Heart left ventricle (tissue), 16 donors: ENCODE measurements at regions not wholly inside any gene's neighbourhood (a gene's known extent, or its start where the extent isn't known, plus 50 kb on each side); places are given as distances from the start of the nearest gene placed in this dataset.
A peak's percentile ranks its signal among the peaks of the same experiment; 100 is the strongest.

Experiments
- ATAC-seq, 4 donors: fragments of 200-7000 bp; cut with Tn5 transposase; one replicate each; pipeline ENCODE4 v1.9.1; 2020 to 2022; ENCODE audit warnings: moderate library complexity in 4 of 4, mild to moderate bottlenecking in 3 of 4, moderate number of reproducible peaks in 1 of 4
- DNase-seq, 5 donors: peaks; one replicate each; pipeline ENCODE4 v3.0.0-alpha.2; 2020
- H3K27ac ChIP-seq, 12 donors: fragments of 200-600 bp; sonication (generic) in 4 of 12; one replicate each; pipeline versions ENCODE4 v1.5.0 to v1.8.0; 2016 to 2022; ENCODE audit warnings: mild to moderate bottlenecking in 2 of 12
- H3K27me3 ChIP-seq, 9 donors: fragments of 200-600 bp; sonication (generic) in 2 of 9; one replicate each; pipeline versions ENCODE4 v1.5.1 to v1.8.0; 2016 to 2022; ENCODE audit warnings: mild to moderate bottlenecking in 3 of 9
- H3K36me3 ChIP-seq, 9 donors: fragments of 200-600 bp; sonication (generic) in 2 of 9; one replicate each; pipeline versions ENCODE4 v1.5.0 to v1.8.0; 2018 to 2022; ENCODE audit warnings: mild to moderate bottlenecking in 2 of 9
- H3K4me1 ChIP-seq, 12 donors: fragments of 200-600 bp; sonication (generic) in 4 of 12; one replicate each; pipeline versions ENCODE4 v1.5.0 to v1.8.0; 2016 to 2022; ENCODE audit warnings: mild to moderate bottlenecking in 3 of 12
- H3K4me3 ChIP-seq, 12 donors: fragments of 200-600 bp; sonication (generic) in 4 of 12; one replicate each; pipeline versions ENCODE4 v1.5.0 to v1.8.0; 2017 to 2022; ENCODE audit warnings: mild to moderate bottlenecking in 9 of 12, moderate library complexity in 4 of 12
- H3K9me3 ChIP-seq, 12 donors: fragments of 200-600 bp; sonication (generic) in 4 of 12; one replicate each; pipeline versions ENCODE4 v1.5.0 to v1.8.0; 2016 to 2022; ENCODE audit warnings: mild to moderate bottlenecking in 1 of 12
- POLR2A ChIP-seq, 2 donors: fragments of 450-650 bp; IDR thresholded peaks; one replicate each; pipeline ENCODE4 v1.6.1; 2017; ENCODE audit warnings: antibody characterized with exemption in 2 of 2, mild to moderate bottlenecking in 2 of 2, moderate library complexity in 2 of 2
- WGBS, 4 donors: extraction: QIAGEN DNeasy Blood & Tissue Kit in 2 of 4; methylation state at CpG; one replicate each; pipeline versions ENCODE4 v1.1.5 to v1.1.7; 2013 to 2018; 5-methylcytosine and 5-hydroxymethylcytosine counted together
- intact Hi-C, 10 donors: fragments of 100-400 bp; cut with DNase I; formaldehyde crosslinking; loops; one replicate each; pipeline versions ENCODE4 v1.11.1 to v1.14.2; 2022
- TF ChIP-seq, protein P1 (sequence below), 12 donors: fragments of 200-600 bp; sonication (generic) in 4 of 12; IDR thresholded peaks; one replicate each; pipeline versions ENCODE4 v1.5.0 to v1.8.0; 2018 to 2022; ENCODE audit warnings: antibody characterized with exemption in 12 of 12, mild to moderate bottlenecking in 5 of 12
- donor health status: ischemic (EF 13 %, LVEDD 7.1; RV severe dilation, severe dysfunction).
- donor health status: healthy with polysubstance abuse.
- donor health status: DM: no; HTN: yes; CAD: no.
- donor health status: DM: no; HTN: no; CAD: no.
- donor health status: ischemic (EF 25% LVEDD 6.9; RV normal size, moderate dysfunction).
- donor health status: ischemic (EF 25% LVEDD 5.7; RV mildly dilated, moderate dysfunction).
- donor health status: healthy.
- donor health status: DM: yes; HTN: yes; CAD: no.
- donor health status: ischemic (EF 35%, LVEDD 5.7; RV mildly dilated, moderate dysfunction).
- donor health status: nonischemic (EF 11% LVEDD 7.7; RV severe dilation, severe dysfunction).
- donor health status: DM: yes; HTN: yes; CAD: no.
- donor health status: PGD.
- donor health status: ischemic (EF 29% LVEDD 5.4; RV normal size, mild dysfunction).
- donor health status: nonischemic (EF 23%, LVEDD 6.1; RV moderate dilation, normal function).

- 54 to 65% (median 61%) methylated on average over 14 of the region's 14 CpGs for WGBS, 4 donors
- no peaks in the 10 kb centered on the region for H3K9me3 ChIP-seq
- DNase-seq (no peak), ATAC-seq (no peak)
- no peaks in the 10 kb centered on the region for H3K36me3 ChIP-seq
- no peaks in the 10 kb centered on the region for H3K4me1 ChIP-seq
- no peak overlapping the region for H3K4me3 ChIP-seq
- TF ChIP-seq, protein P1, sequence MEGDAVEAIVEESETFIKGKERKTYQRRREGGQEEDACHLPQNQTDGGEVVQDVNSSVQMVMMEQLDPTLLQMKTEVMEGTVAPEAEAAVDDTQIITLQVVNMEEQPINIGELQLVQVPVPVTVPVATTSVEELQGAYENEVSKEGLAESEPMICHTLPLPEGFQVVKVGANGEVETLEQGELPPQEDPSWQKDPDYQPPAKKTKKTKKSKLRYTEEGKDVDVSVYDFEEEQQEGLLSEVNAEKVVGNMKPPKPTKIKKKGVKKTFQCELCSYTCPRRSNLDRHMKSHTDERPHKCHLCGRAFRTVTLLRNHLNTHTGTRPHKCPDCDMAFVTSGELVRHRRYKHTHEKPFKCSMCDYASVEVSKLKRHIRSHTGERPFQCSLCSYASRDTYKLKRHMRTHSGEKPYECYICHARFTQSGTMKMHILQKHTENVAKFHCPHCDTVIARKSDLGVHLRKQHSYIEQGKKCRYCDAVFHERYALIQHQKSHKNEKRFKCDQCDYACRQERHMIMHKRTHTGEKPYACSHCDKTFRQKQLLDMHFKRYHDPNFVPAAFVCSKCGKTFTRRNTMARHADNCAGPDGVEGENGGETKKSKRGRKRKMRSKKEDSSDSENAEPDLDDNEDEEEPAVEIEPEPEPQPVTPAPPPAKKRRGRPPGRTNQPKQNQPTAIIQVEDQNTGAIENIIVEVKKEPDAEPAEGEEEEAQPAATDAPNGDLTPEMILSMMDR (IDR thresholded peaks at IDR 0.05), result no peak
- no peak for TF ChIP-seq POLR2A (IDR thresholded peaks at IDR 0.05)
- no peak overlapping the region for H3K27ac ChIP-seq
- peaks cover 0 to 24% (median 8%) of the 10 kb centered on the region in 9 donors for H3K27me3 ChIP-seq
- intact Hi-C loops, result no loop called here
Observed at GRCh38 chr6:1057490-1058135, 254.3 kb upstream of the FOXQ1 start.

GRCh38 chr6:1055015-1055921, 256.6 kb upstream of the FOXQ1 start:
- no peak for DNase-seq

GRCh38 chr6:1054653-1055014, 257.3 kb upstream of the FOXQ1 start:
- intact Hi-C loops, result no loop called here
- H3K4me1 ChIP-seq, result no peaks in the 10 kb centered on the region
- H3K36me3 ChIP-seq, result no peaks in the 10 kb centered on the region
- no peak overlapping the region for H3K4me3 ChIP-seq
- ATAC-seq (no peak), DNase-seq (no peak)
- TF ChIP-seq, protein P1 (IDR thresholded peaks at IDR 0.05), result no peak
- TF ChIP-seq POLR2A (IDR thresholded peaks at IDR 0.05), result no peak
- H3K27ac ChIP-seq, result no peak overlapping the region
- H3K9me3 ChIP-seq, result no peaks in the 10 kb centered on the region
- WGBS, 4 donors, result 78 to 89% (median 84%) methylated on average over 3 of the region's 3 CpGs
- peaks cover 0 to 24% (median 8%) of the 10 kb centered on the region in 9 donors for H3K27me3 ChIP-seq

More at GRCh38 chr6:1055015-1055921, 256.6 kb upstream of the FOXQ1 start:
- 70 to 81% (median 73%) methylated on average over 16 of the region's 16 CpGs for WGBS, 4 donors
- H3K36me3 ChIP-seq, result no peaks in the 10 kb centered on the region
- no peak overlapping the region for H3K4me3 ChIP-seq
- peaks cover 0 to 24% (median 8%) of the 10 kb centered on the region in 9 donors for H3K27me3 ChIP-seq
- H3K4me1 ChIP-seq, result no peaks in the 10 kb centered on the region
- TF ChIP-seq POLR2A (IDR thresholded peaks at IDR 0.05), result no peak
- TF ChIP-seq, protein P1 (IDR thresholded peaks at IDR 0.05), result no peak
- H3K9me3 ChIP-seq, result no peaks in the 10 kb centered on the region
- intact Hi-C loops, result no loop called here
- no peak for ATAC-seq
- H3K27ac ChIP-seq, result no peak overlapping the region

- ATAC-seq (peak in 2 of 4 donors; percentile 34 to 66), DNase-seq (no peak)
- WGBS, 4 donors, result 65 to 71% (median 68%) methylated on average over 7 of the region's 7 CpGs
- intact Hi-C loops, result no loop called here
- Histone ChIP-seq H3K36me3 (no peaks in the 10 kb centered on the region), H3K27ac (no peak overlapping the region), H3K4me3 (no peak overlapping the region), H3K27me3 (peaks cover 0 to 24% (median 8%) of the 10 kb centered on the region in 9 donors), H3K4me1 (no peaks in the 10 kb centered on the region), H3K9me3 (no peaks in the 10 kb centered on the region)
- no peak for TF ChIP-seq POLR2A (IDR thresholded peaks at IDR 0.05)
- TF ChIP-seq, protein P1 (IDR thresholded peaks at IDR 0.05), result no peak
Observed at GRCh38 chr6:1053586-1053985, 258.3 kb upstream of the FOXQ1 start.
